HepG2 (cell line): ENCODE measurements at regions not wholly inside any gene's neighbourhood (a gene's known extent, or its start where the extent isn't known, plus 50 kb on each side); places are given as distances from the start of the nearest gene placed in this dataset.

ENCODE experiments used
- ATAC-seq: fragments of 200-7000 bp; cut with Tn5 transposase; 3 replicates; pipeline ENCODE4 v1.9.1; 2020; ENCODE audit warnings: mild to moderate bottlenecking, moderate library complexity
- BruUV-seq: library from RNA; stranded (reverse); fragments of 400-500 nt; replicated peaks from 2 replicates; lab custom pipeline; 2021; lab: Mats Ljungman, UMichigan
- CTCF ChIA-PET: fragments of 300-600 bp; formaldehyde crosslinking; extraction: SDS; loops from one replicate; lab custom pipeline; 2021; ENCODE audit warnings: low total read pairs, inconsistent platforms, low intra/inter-chr PET ratio; lab: Yijun Ruan, JAX
- POLR2A ChIA-PET: fragments of 350-600 bp; sonication (Branson Sonifier 250); formaldehyde crosslinking; loops from one replicate; lab custom pipeline; 2020; ENCODE audit warnings: antibody characterized with exemption, inconsistent platforms; lab: Yijun Ruan, JAX
- DNase-seq: peaks from one replicate; pipeline ENCODE4 v3.0.0-alpha.2; 2015; ENCODE audit warnings: low spot score
- FAIRE-seq: peaks from 3 replicates; lab custom pipeline; 2011; peaks lifted over from hg19 to GRCh38; lab: Jason Lieb, UNC
- H2AFZ ChIP-seq: one replicate; pipeline ENCODE4 v1.6.1; 2011; ENCODE audit warnings: low read length, inconsistent platforms
- H3K27ac ChIP-seq: fragments of 300-600 bp; 3 replicates; pipeline ENCODE4 v1.8.0; 2011; ENCODE audit warnings: mixed run types, mild to moderate bottlenecking, mixed read lengths, low read length, inconsistent platforms; ENCODE audit not compliant: insufficient read depth; ENCODE audit errors: extremely low read length
- H3K27me3 ChIP-seq, 2 experiments: fragments of 200-600 bp in 1 of 2; 2 replicates in 1 of 2; 3 replicates in 1 of 2; pipeline versions ENCODE4 v1.6.0 to v1.8.0; 2011; ENCODE audit warnings: low read length in 2 of 2, mild to moderate bottlenecking in 2 of 2, moderate library complexity in 2 of 2, inconsistent platforms in 1 of 2; ENCODE audit not compliant: insufficient read depth in 2 of 2, control insufficient read depth in 1 of 2
- H3K36me3 ChIP-seq, 2 experiments: fragments of 200-600 bp in 1 of 2; replicated peaks in 1 of 2; 2 replicates in 1 of 2; 3 replicates in 1 of 2; pipeline versions ENCODE4 v1.5.1 to v1.8.0; 2011; ENCODE audit warnings: low read length in 2 of 2, inconsistent platforms in 1 of 2; ENCODE audit not compliant: insufficient read depth in 2 of 2, control insufficient read depth in 1 of 2
- H3K4me1 ChIP-seq: 2 replicates; pipeline ENCODE4 v1.5.1; 2012; ENCODE audit warnings: low read length, inconsistent platforms; ENCODE audit not compliant: insufficient read depth
- H3K4me2 ChIP-seq: 2 replicates; pipeline ENCODE4 v1.6.0; 2011; ENCODE audit warnings: low read depth, low read length, inconsistent platforms
- H3K4me3 ChIP-seq, 3 experiments: fragments of 200-600 bp in 1 of 3; sonication (generic), shearing (Covaris generic) in 1 of 3; replicated peaks in 1 of 3; 2 replicates each; pipeline ENCODE4 v1.5.1; 2011 to 2016; ENCODE audit warnings: low read length in 3 of 3, inconsistent platforms in 2 of 3, low read depth in 2 of 3, mild to moderate bottlenecking in 2 of 3, control low read depth in 1 of 3, mixed read lengths in 1 of 3; ENCODE audit not compliant: insufficient read depth in 1 of 3
- H3K79me2 ChIP-seq: one replicate; pipeline ENCODE4 v1.6.1; 2011; ENCODE audit warnings: low read length, inconsistent platforms; ENCODE audit not compliant: insufficient read depth
- H3K9ac ChIP-seq: 2 replicates; pipeline ENCODE4 v1.6.0; 2011; ENCODE audit warnings: mild to moderate bottlenecking, low read depth, low read length, inconsistent platforms; ENCODE audit not compliant: insufficient read depth
- H3K9me3 ChIP-seq: 2 replicates; pipeline ENCODE4 v1.5.1; 2012; ENCODE audit warnings: mild to moderate bottlenecking, low read length
- H4K20me1 ChIP-seq: 2 replicates; pipeline ENCODE4 v1.6.0; 2011; ENCODE audit warnings: inconsistent platforms, mild to moderate bottlenecking, low read length, moderate library complexity; ENCODE audit not compliant: insufficient read depth
- FUBP1 ChIP-seq: sonication (generic); formaldehyde crosslinking; IDR thresholded peaks from 2 replicates; pipeline ENCODE4 v1.5.1; 2020; ENCODE audit warnings: missing genetic modification reagents, mild to moderate bottlenecking, borderline replicate concordance
- HOXA5 ChIP-seq: sonication (generic); formaldehyde crosslinking; IDR thresholded peaks from 2 replicates; pipeline ENCODE4 v1.4.0; 2020; ENCODE audit warnings: missing genetic modification reagents
- JUNB ChIP-seq: sonication (generic); formaldehyde crosslinking; IDR thresholded peaks from 2 replicates; pipeline ENCODE4 v1.8.0; 2022; ENCODE audit warnings: missing genetic modification reagents, mild to moderate bottlenecking, borderline replicate concordance
- KDM1A ChIP-seq: IDR thresholded peaks from 2 replicates; pipeline ENCODE4 v1.6.1; 2016; ENCODE audit warnings: missing compliant biosample characterization
- KMT2A ChIP-seq: sonication (generic); formaldehyde crosslinking; IDR thresholded peaks from 2 replicates; pipeline ENCODE4 v1.4.0; 2020; ENCODE audit warnings: missing genetic modification reagents
- SCMH1 ChIP-seq: sonication (generic); formaldehyde crosslinking; IDR thresholded peaks from 2 replicates; pipeline ENCODE4 v1.9.0; 2021; ENCODE audit warnings: missing genetic modification reagents, mild to moderate bottlenecking, borderline replicate concordance
- TBP ChIP-seq: sonication (generic); formaldehyde crosslinking; IDR thresholded peaks from 2 replicates; pipeline ENCODE4 v1.5.0; 2020; ENCODE audit warnings: missing genetic modification reagents
- ZBTB40 ChIP-seq, 2 experiments: fragments of 450-650 bp in 1 of 2; sonication (generic) in 1 of 2; formaldehyde crosslinking in 1 of 2; IDR thresholded peaks; 2 replicates each; pipeline versions ENCODE4 v1.6.1 to v1.8.0; 2016 to 2022; ENCODE audit warnings: antibody characterized with exemption in 1 of 2, mild to moderate bottlenecking in 1 of 2, missing genetic modification reagents in 1 of 2
- ZFP1 ChIP-seq: IDR thresholded peaks from 2 replicates; pipeline ENCODE4 v1.6.1; 2016
- ZNF280B ChIP-seq: sonication (generic); formaldehyde crosslinking; IDR thresholded peaks from 2 replicates; pipeline ENCODE4 v1.5.0; 2020; ENCODE audit warnings: missing genetic modification reagents, mild to moderate bottlenecking, borderline replicate concordance
- ZNF547 ChIP-seq: sonication (generic); formaldehyde crosslinking; IDR thresholded peaks from 2 replicates; pipeline ENCODE4 v1.5.1; 2020; ENCODE audit warnings: mild to moderate bottlenecking, missing genetic modification reagents
- ZNF619 ChIP-seq: sonication (generic); formaldehyde crosslinking; IDR thresholded peaks from 2 replicates; pipeline ENCODE4 v1.4.0; 2020; ENCODE audit warnings: mild to moderate bottlenecking, missing genetic modification reagents
- WGBS: methylation state at CpG from one replicate; pipeline ENCODE4 v1.1.6; 2017; ENCODE audit warnings: low lambda C conversion rate; 5-methylcytosine and 5-hydroxymethylcytosine counted together
- in situ Hi-C: cut with HindIII; loops from 2 replicates; pipeline ENCODE4 v1.10.0; 2017; ENCODE audit warnings: low pct_unique_long_range_greater_than_20kb; ENCODE audit not compliant: extremely low pct_ligation_motif_present
- intact Hi-C: fragments of 100-400 bp; cut with micrococcal nuclease; formaldehyde crosslinking; loops from one replicate; pipeline ENCODE4 v1.10.0; 2022; ENCODE audit not compliant: unreplicated experiment

- Histone ChIP-seq H4K20me1 (no peaks in the 10 kb centered on the region), H3K9ac (no peak overlapping the region), H3K36me3 (no peaks in the 10 kb centered on the region), H3K4me2 (no peak overlapping the region), H3K27me3 (no peaks in the 10 kb centered on the region), H3K79me2 (no peaks in the 10 kb centered on the region), H3K9me3 (peaks cover under 1% of the 10 kb centered on the region; the same call in 1 of the 2 replicates), H3K4me1 (no peaks in the 10 kb centered on the region), H3K4me3 (no peak overlapping the region), H3K27ac (no peak overlapping the region), H2AFZ (no peak overlapping the region)
- BruUV-seq = no TSS peak
- no peak for ATAC-seq
- FAIRE-seq = no peak
- ChIA-PET CTCF (no interaction called here), POLR2A (no interaction called here)
- no peak for DNase-seq
- intact Hi-C loops (no loop called here), in situ Hi-C loops (no loop called here)
- 3% methylated on average over 6 of the region's 6 CpGs for WGBS
- TF ChIP-seq HOXA5 (CRISPR knock-in tag) (no peak), ZFP1 (CRISPR knock-in tag) (no peak), ZNF280B (no peak), ZBTB40 (IDR thresholded peaks at IDR 0.05) (no peak), ZBTB40 (CRISPR knock-in tag; IDR thresholded peaks at IDR 0.05) (no peak), JUNB (CRISPR knock-in tag) (no peak), KMT2A (CRISPR knock-in tag) (no peak), TBP (no peak), ZNF619 (CRISPR knock-in tag) (no peak), FUBP1 (CRISPR knock-in tag) (no peak), ZNF547 (no peak), KDM1A (CRISPR knock-in tag) (no peak), SCMH1 (CRISPR knock-in tag) (no peak)
These were observed 129.3 kb upstream of the CD93 start for GRCh38 chr20:23215344-23215995.
